Suppressor macrophage (primary cell): ENCODE measurements at regions not wholly inside any gene's neighbourhood (a gene's known extent, or its start where the extent isn't known, plus 50 kb on each side); places are given as distances from the start of the nearest gene placed in this dataset.

ENCODE experiments used
- DNase-seq, 4 experiments: peaks; one replicate each; pipeline ENCODE4 v3.0.0-alpha.2; 2020 to 2022

- no peak for DNase-seq
Measured at GRCh38 chr18:51400721-51401120, 203.2 kb upstream of the MEX3C start.

- no peak for DNase-seq
Measured at GRCh38 chr18:51401912-51402311, 204.4 kb upstream of the MEX3C start.

- no peak for DNase-seq
Measured at GRCh38 chr18:51404620-51405019, 207.1 kb upstream of the MEX3C start.

- no peak for DNase-seq
Measured at GRCh38 chr18:51405683-51406477, 208.4 kb upstream of the MEX3C start.

GRCh38 chr18:51417643-51418483 lies 220.4 kb upstream of the MEX3C start:
- no peak for DNase-seq

- no peak for DNase-seq
Measured at GRCh38 chr18:51425475-51425874, 228.0 kb upstream of the MEX3C start.

GRCh38 chr18:51425889-51426288 lies 228.4 kb upstream of the MEX3C start:
- no peak for DNase-seq

GRCh38 chr18:51426996-51427395 lies 229.5 kb upstream of the MEX3C start:
- no peak for DNase-seq

GRCh38 chr18:51429644-51430043 lies 232.2 kb upstream of the MEX3C start:
- DNase-seq = no peak

GRCh38 chr18:51430538-51430937 lies 233.1 kb upstream of the MEX3C start:
- no peak for DNase-seq

- DNase-seq = no peak
Measured at GRCh38 chr18:51433296-51433695, 235.8 kb upstream of the MEX3C start.

- DNase-seq = no peak
Measured at GRCh38 chr18:51433881-51434280, 236.4 kb upstream of the MEX3C start.

- no peak for DNase-seq
Measured at GRCh38 chr18:51437280-51438271, 240.1 kb upstream of the MEX3C start.

- no peak for DNase-seq
Measured at GRCh38 chr18:51438797-51439350, 241.4 kb upstream of the MEX3C start.

GRCh38 chr18:51442012-51442411 lies 244.5 kb upstream of the MEX3C start:
- DNase-seq = no peak

GRCh38 chr18:51446571-51447210 lies 249.2 kb upstream of the MEX3C start:
- no peak for DNase-seq

GRCh38 chr18:51447351-51448342 lies 250.2 kb upstream of the MEX3C start:
- no peak for DNase-seq

- no peak for DNase-seq
Measured at GRCh38 chr18:51448949-51449348, 251.5 kb upstream of the MEX3C start.

GRCh38 chr18:51453594-51453993 lies 256.1 kb upstream of the MEX3C start:
- no peak for DNase-seq

GRCh38 chr18:51458861-51459260 lies 261.4 kb upstream of the MEX3C start:
- DNase-seq = no peak

GRCh38 chr18:51461956-51462355 lies 264.5 kb upstream of the MEX3C start:
- DNase-seq = no peak
